Stimulated activated CD8-positive, alpha-beta memory T cell treated with anti-CD3 and anti-CD28 coated beads, Interleukin-12 subunit alpha, Interleukin-12 subunit beta, amount 100 ng/mL, for 4 hours (primary cell): ENCODE measurements at regions not wholly inside any gene's neighbourhood (a gene's known extent, or its start where the extent isn't known, plus 50 kb on each side); places are given as distances from the start of the nearest gene placed in this dataset.
"Not testable (repeated sequence)": the region's sequence is repeated elsewhere in the genome, so short reads cannot be mapped to it uniquely, and the experiment has no call there.

Experiments
- DNase-seq: peaks from one replicate; pipeline ENCODE4 v3.0.0-alpha.2; 2020; ENCODE audit warnings: low read depth

- no peak for DNase-seq
Observed at GRCh38 chr9:117775591-117775990, 71.4 kb downstream of the TLR4 start.

- no peak for DNase-seq
Observed at GRCh38 chr9:117777823-117778222, 73.6 kb downstream of the TLR4 start.

DNA sequence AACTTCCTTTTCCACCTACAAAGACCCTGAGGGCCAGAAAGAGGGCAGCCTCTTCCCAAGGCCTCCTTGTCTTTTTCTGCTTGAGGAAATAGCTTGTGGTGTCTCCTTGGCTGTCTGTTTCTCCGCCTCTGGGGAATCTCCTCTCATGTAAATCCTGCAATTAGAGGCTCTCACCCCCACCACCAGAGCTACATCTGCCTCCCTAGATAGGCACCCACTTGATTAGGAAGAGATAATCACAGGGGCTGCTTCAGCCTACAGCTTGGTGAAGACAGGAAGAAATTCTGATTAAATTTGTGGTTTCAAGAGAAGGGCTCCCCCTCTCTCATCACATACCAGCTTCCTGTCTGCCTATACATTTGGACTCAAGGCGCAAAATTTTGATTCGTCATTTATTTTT is 75.6 kb downstream of the TLR4 start:
- DNase-seq = no peak

DNA sequence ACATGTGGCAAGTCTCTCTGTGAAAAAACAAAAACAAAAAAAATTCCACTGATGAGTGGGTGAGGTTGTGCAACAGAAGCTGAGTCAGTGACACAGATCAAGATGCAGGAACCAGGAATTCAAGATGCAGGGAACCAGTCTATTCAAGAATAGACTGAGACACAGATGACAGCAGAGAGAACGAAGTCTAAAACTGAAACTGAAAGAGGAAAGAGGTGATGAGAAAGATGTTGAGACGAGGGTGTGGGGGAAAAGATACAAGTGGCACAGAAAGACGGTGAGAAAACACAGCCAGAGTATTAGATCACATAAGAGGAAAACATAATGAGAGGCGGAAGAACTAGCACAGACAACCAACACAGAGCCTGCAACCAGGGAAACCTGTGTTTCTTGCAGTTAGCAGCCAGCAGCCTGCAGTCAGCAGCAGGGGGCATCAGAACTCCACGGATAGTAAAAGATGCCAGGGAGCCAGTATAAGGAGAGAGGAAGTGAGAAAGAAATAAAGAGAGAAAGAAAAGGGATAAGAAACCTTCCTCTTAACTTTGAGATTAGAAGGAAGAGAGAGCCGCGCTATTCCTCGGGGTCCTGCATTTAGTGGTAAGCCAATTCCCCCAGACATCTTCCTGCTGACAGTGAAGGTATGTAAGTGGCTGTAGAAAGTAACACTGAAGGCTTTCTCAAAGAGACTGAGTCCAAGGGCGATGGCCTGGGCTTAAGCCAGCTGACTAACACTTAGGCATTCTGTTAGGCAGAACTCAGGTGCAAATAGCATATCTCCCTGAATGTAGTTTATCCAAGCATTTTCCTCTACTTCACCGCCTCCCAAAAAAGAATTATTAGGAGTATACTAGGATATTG is 79.0 kb downstream of the TLR4 start:
- DNase-seq = no peak

- no peak for DNase-seq
Observed at GRCh38 chr9:117783828-117784227, 79.6 kb downstream of the TLR4 start.

GRCh38 chr9:117784996-117785395 is 80.8 kb downstream of the TLR4 start:
- no peak for DNase-seq

DNA sequence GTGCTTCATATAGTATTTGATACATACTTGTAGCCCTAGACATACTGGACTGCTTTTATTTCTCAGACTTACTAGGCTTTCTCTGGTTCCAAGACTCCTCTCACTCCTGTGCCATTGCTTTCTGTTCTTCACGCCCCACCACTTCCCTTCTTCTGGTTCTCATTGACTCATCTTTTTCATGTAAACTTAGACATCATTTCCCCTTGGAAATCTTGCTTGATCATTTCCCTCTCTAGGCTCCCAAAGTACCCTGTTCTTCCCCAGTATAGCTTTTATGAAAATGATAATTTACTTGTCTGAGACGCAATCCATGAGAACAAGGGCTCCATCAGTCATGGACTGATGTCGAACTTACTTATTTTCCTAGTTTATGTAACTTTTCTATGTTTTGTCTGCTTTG is 83.5 kb downstream of the TLR4 start:
- DNase-seq = no peak

DNA sequence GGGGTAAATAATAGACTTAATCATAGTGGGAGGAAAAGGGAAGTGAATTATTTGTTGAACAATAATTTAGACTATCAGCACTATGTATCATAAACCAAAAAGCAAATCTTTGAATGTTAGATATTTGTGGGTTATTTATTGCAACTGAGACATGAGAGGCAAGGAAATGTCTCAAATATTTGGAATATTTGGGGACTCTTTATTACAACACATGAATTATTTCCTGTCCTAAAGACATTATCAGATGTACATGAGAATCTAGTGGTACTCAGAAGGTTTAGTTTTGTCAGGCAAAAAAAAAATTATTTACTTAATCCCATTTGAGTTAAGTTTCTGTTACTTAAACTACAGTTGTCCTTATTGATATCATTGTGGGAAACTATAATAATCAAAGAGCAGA is 91.1 kb downstream of the TLR4 start:
- no peak for DNase-seq

DNA sequence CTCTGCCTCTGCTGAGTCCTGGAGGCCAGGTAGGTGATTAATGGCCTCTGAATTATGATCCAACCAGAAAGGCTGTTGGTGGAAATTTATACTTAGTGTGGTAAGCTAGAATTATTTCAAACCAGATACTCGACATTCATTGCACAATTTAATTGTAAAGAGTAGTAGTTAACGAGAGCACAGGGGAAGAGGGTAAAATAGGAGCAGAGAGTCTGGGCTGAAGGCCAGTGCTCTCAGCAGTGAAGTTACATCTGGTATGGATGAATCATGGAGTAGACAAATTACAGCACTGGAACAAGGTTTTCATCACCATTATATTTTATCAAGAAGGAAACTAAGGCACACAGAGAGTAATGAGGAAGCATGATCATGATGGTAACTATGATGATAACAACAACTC is 92.5 kb downstream of the TLR4 start:
- no peak for DNase-seq

- no peak for DNase-seq
Observed at GRCh38 chr9:117800389-117800788, 96.2 kb downstream of the TLR4 start.

DNA sequence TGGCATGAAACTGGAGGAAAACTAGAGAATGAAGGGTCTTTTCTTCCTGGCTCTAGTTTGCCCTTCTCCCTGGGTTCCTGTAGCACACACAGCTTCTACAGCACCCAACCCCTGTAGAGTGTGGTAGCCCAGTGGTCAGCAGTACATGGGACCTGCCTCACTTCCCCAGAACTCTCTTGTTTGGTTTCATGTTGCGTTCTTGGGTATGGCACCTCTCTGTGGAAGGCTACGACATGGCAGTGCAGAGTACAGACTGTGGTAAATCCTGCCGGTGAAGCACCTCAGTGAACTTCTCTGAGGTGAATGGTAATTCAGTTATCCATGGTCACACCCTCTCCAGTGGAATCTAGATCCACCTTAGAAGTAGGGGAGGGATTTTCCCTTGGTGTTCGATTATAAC is 105.5 kb downstream of the TLR4 start:
- no peak for DNase-seq

- no peak for DNase-seq
Observed at GRCh38 chr9:117815315-117815714, 111.1 kb downstream of the TLR4 start.

GRCh38 chr9:117815948-117816347 is 111.7 kb downstream of the TLR4 start:
- no peak for DNase-seq

GRCh38 chr9:117821954-117822353 is 117.8 kb downstream of the TLR4 start:
- DNase-seq = no peak

- DNase-seq = no peak
Observed at GRCh38 chr9:117823576-117823975, 119.4 kb downstream of the TLR4 start.

- peak; percentile 6 for DNase-seq
Observed at GRCh38 chr9:117825609-117826347, 121.6 kb downstream of the TLR4 start.

- DNase-seq = no peak
Observed at GRCh38 chr9:117826837-117827236, 122.6 kb downstream of the TLR4 start.

- no peak for DNase-seq
Observed at GRCh38 chr9:117827456-117827855, 123.3 kb downstream of the TLR4 start.

- no peak for DNase-seq
Observed at GRCh38 chr9:117828466-117828865, 124.3 kb downstream of the TLR4 start.

DNA sequence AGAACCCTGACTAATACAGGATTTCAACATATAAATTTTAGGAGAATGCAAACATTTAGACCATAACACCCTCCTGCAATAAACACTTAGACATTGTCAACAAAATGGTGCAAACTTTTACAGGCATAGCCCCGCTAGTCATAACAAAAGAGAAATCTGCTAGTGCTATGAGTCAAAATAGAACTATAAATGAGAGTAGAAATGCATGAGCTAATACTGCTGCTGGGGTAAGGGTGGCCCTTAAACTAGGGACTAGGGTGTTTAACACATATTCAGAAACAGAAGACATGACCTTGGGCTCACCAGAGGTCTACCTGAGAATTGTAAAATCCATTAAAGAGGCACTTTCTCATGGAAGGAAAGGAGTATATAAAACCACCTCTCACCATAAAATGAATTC is 131.6 kb downstream of the TLR4 start:
- no peak for DNase-seq

GRCh38 chr9:117839862-117840261 is 135.7 kb downstream of the TLR4 start:
- no peak for DNase-seq

- not testable (repeated sequence) for DNase-seq
Observed at GRCh38 chr9:117851836-117852461, 147.7 kb downstream of the TLR4 start.

GRCh38 chr9:117858561-117858960 is 154.4 kb downstream of the TLR4 start:
- no peak for DNase-seq
